T-helper 17 cell (primary cell): ENCODE measurements at regions not wholly inside any gene's neighbourhood (a gene's known extent, or its start where the extent isn't known, plus 50 kb on each side); places are given as distances from the start of the nearest gene placed in this dataset.
"Not testable (repeated sequence)": the region's sequence is repeated elsewhere in the genome, so short reads cannot be mapped to it uniquely, and the experiment has no call there.

Source experiments
- ATAC-seq: fragments of 150-1000 bp; cut with Tn5 transposase; 2 replicates; pipeline ENCODE4 v1.10.0; 2021; ENCODE audit warnings: mild to moderate bottlenecking, moderate library complexity
- DNase-seq, 3 donors: peaks; one replicate each; pipeline versions ENCODE4 v3.0.0 to v3.0.0-alpha.2; 2020 to 2021
- H3K9me3 ChIP-seq: one replicate; pipeline ENCODE4 v1.7.0; 2013; ENCODE audit warnings: low read length, mild to moderate bottlenecking; ENCODE audit not compliant: control insufficient read depth, poor library complexity, severe bottlenecking
- H3K27ac Mint-ChIP-seq: one replicate; pipeline ENCODE4 v1.8.0; 2022; ENCODE audit warnings: mild to moderate bottlenecking, moderate library complexity, mixed read lengths
- H3K27me3 Mint-ChIP-seq: one replicate; pipeline ENCODE4 v1.8.0; 2022; ENCODE audit warnings: mixed read lengths
- H3K36me3 Mint-ChIP-seq: one replicate; pipeline ENCODE4 v1.8.0; 2022; ENCODE audit warnings: low read depth, mixed read lengths
- H3K4me1 Mint-ChIP-seq: one replicate; pipeline ENCODE4 v1.8.0; 2022; ENCODE audit warnings: mild to moderate bottlenecking, mixed read lengths
- H3K4me3 Mint-ChIP-seq: one replicate; pipeline ENCODE4 v1.8.0; 2022; ENCODE audit warnings: mild to moderate bottlenecking, moderate library complexity, mixed read lengths

DNA sequence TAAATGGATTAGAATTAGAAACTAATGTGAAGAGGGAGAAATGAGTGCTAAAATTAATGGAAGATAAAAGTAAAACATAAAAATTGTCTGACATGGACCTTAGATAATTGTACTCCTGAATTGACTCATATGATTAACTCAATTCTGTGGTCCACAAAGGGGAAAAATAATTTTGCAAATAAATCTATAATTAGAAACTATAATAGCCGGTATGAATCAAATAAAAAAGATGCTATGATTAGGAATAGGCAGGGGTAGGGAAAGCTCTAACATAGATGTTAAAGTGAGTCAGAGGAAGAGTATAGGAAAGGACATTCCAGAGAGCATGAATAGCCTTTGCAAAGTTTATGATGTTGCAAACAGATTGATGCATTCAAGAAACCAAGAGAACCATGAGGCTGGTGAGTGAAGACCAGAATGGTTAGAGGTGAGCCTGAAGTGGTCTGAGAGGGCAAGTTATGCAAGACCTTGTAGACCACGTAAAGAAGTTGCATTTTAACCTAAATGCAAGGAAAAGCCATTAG lies 262.1 kb upstream of the CA10 start:
- no peak overlapping the region for H3K4me3 Mint-ChIP-seq
- no peak for ATAC-seq
- no peak overlapping the region for H3K27ac Mint-ChIP-seq

DNA sequence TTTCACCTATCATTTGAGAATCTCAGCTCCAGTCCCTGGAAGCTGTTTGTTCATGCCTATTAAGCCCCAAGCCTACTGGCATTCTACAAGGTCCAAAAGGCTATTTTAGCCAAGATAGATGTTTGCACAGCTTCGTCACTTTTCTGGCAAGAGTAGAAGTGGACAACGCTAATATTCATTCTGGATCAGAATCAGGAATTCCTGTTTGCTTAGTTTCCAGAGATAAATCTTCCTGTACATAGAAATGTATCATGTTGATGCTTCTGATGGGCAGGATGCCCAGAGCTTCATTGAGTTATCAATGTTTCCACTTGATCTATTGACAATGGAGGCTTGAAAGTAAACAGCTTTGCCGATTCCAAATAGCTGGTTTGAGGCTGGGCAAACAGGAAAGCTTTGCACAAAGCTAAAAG lies 260.7 kb upstream of the CA10 start:
- Mint-ChIP-seq H3K4me3 (no peak overlapping the region), H3K27me3 (no peaks in the 10 kb centered on the region), H3K36me3 (no peaks in the 10 kb centered on the region), H3K4me1 (no peaks in the 10 kb centered on the region), H3K27ac (no peak overlapping the region)
- ATAC-seq (no peak), DNase-seq (no peak)
- H3K9me3 ChIP-seq = no peaks in the 10 kb centered on the region

More for the DNA sequence above, 262.1 kb upstream of the CA10 start:
- no peaks in the 10 kb centered on the region for H3K27me3 Mint-ChIP-seq
- H3K4me1 Mint-ChIP-seq = no peaks in the 10 kb centered on the region
- H3K9me3 ChIP-seq = no peaks in the 10 kb centered on the region
- no peak for DNase-seq
- H3K36me3 Mint-ChIP-seq = no peaks in the 10 kb centered on the region

DNA sequence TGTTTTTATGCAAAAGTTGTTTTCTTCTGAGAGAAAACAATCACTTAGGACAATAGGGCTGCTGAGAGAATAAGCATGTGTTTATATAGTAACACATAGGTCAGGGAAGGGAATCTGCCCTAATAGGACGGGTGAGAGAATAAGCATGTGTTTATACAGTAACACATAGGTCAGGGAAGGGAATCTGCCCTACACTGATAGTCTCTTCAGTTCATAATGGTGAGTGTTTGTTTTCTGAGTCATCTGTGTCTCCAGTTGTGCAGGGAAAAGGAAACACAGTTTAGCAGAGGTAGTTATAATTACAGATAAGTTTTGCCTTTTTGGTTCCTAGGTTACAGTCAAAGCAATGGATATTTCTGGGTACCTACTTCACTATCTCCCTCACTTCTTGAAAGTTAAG lies 252.3 kb upstream of the CA10 start:
- Mint-ChIP-seq H3K4me1 (no peaks in the 10 kb centered on the region), H3K4me3 (no peak overlapping the region), H3K36me3 (no peaks in the 10 kb centered on the region), H3K27me3 (peaks cover 6% of the 10 kb centered on the region), H3K27ac (no peak overlapping the region)
- no peaks in the 10 kb centered on the region for H3K9me3 ChIP-seq
- ATAC-seq (no peak), DNase-seq (no peak)

DNA sequence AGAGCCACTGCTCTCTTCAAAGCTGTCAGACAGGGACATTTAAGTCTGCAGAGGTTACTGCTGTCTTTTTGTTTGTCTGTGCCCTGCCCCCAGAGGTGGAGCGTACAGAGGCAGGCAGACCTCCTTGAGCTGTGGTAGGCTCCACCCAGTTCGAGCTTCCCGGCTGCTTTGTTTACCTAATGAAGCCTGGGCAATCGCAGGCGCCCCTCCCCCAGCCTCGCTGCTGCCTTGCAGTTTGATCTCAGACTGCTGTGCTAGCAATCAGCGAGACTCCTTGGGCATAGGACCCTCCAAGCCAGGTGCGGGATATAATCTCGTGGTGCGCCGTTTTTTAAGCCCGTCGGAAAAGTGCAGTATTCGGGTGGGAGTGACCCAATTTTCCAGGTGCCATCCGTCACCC lies 250.7 kb upstream of the CA10 start:
- not testable (repeated sequence) for H3K9me3 ChIP-seq, H3K4me3 Mint-ChIP-seq, H3K4me1 Mint-ChIP-seq, H3K27ac Mint-ChIP-seq, H3K27me3 Mint-ChIP-seq, H3K36me3 Mint-ChIP-seq, ATAC-seq, DNase-seq

DNA sequence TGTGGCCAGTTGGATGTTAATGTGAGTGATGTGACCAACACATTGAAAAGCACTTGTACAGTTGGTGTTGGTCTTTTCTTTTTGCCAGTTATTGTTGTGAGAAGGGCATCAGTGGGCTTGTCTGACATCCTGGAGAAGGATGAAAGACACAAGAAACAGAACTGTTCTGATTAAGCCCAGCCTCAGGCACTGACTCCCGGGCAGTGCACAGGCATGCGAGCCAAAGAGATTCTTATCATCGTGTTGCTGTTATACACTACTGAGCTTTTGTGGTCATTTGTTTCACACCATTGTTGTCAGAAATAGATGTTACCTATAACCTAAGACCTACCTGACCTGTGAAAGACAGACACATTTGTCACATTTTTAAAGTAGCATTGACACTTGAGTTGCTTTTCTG lies 236.8 kb upstream of the CA10 start:
- H3K27me3 Mint-ChIP-seq = no peaks in the 10 kb centered on the region
- DNase-seq (no peak), ATAC-seq (no peak)
- no peaks in the 10 kb centered on the region for H3K36me3 Mint-ChIP-seq
- no peak overlapping the region for H3K27ac Mint-ChIP-seq
- no peak overlapping the region for H3K4me3 Mint-ChIP-seq
- H3K9me3 ChIP-seq = no peaks in the 10 kb centered on the region
- H3K4me1 Mint-ChIP-seq = no peaks in the 10 kb centered on the region

DNA sequence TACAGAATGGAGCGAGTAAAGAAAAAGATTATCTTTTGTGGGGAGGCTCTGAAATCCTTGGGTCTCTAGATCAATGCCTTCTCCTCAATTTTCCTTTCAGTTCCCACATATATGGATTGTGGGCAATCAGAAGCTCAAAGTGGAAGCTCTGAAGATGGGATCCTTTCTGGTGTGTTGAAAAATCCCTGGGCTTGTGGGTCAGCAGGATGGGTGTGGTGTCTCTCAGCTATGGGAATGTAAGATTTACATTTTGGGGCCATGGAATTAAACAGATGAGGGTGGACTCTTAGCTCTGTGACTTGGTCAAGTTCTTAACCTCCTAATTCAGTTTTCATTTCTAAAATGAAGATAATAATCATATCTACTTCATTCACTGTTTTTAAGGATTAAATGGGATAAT lies 231.9 kb upstream of the CA10 start:
- Mint-ChIP-seq H3K27me3 (no peaks in the 10 kb centered on the region), H3K27ac (no peak overlapping the region), H3K4me3 (no peak overlapping the region), H3K4me1 (no peaks in the 10 kb centered on the region), H3K36me3 (no peaks in the 10 kb centered on the region)
- DNase-seq (no peak), ATAC-seq (no peak)
- peaks cover 3% of the 10 kb centered on the region for H3K9me3 ChIP-seq

DNA sequence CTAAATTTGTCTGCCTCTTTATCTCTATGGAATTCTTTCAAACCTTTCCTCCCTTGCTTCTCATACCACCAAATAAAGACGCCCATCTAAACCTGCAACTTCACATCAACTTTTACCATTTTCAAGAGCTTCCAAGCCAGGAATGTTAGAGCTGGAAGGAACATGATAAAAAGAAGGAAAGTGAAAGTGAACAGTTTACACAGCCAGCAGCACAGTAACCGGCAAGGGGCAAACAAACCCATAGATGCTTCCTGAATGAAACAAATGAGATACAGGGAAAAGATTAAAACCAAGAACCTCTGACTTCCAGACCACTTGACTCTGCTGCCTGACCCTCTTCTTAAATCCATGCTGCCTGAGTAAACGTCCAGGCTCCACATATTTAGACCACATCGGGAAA lies 231.1 kb upstream of the CA10 start:
- H3K9me3 ChIP-seq = peaks cover 3% of the 10 kb centered on the region
- Mint-ChIP-seq H3K27me3 (no peaks in the 10 kb centered on the region), H3K27ac (no peak overlapping the region), H3K36me3 (no peaks in the 10 kb centered on the region), H3K4me1 (no peaks in the 10 kb centered on the region), H3K4me3 (no peak overlapping the region)
- ATAC-seq = no peak
- DNase-seq = no peak

DNA sequence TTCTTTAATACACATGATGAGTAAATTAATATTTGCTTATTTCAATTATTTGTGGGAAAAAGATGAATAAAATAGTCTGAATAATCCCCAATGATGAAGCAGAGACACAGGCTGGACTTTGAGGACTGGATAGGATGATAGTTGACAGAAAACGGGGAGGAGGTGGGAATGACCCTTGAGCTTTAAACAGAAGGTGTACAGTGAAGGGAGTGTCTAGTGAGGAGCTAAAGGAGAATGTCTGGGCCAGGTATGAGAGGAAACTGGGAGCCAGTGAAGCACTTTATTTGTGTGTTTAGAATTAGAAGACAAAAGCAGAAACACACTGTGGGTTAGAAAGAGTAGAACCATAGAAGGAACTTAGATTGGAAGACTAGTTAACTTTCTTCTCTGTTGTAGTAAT lies 230.4 kb upstream of the CA10 start:
- H3K36me3 Mint-ChIP-seq = no peaks in the 10 kb centered on the region
- peaks cover 3% of the 10 kb centered on the region for H3K9me3 ChIP-seq
- no peaks in the 10 kb centered on the region for H3K27me3 Mint-ChIP-seq
- H3K27ac Mint-ChIP-seq = no peak overlapping the region
- no peak overlapping the region for H3K4me3 Mint-ChIP-seq
- DNase-seq (no peak), ATAC-seq (no peak)
- H3K4me1 Mint-ChIP-seq = no peaks in the 10 kb centered on the region

DNA sequence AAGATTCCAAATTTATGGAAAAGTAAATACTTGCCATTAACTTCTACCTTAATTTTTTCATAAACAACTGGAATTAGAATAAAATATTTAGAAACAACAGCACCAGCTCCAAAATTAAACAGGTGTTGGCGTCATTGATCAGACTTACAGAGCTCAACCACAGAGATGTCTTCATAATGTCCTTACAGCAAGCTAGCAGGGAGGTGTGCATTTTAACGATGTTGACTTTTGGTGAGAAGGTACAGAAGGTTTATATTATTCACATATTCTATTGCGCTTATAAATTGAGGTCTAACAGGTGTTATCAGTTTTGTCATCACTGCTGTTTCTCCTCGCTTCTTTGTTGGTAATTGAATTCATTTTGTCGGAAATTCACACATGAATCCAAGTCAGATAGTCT lies 226.2 kb upstream of the CA10 start:
- Mint-ChIP-seq H3K36me3 (no peaks in the 10 kb centered on the region), H3K27me3 (peaks cover 2% of the 10 kb centered on the region), H3K4me1 (peaks cover 2% of the 10 kb centered on the region), H3K4me3 (no peak overlapping the region), H3K27ac (no peak overlapping the region)
- ATAC-seq (no peak), DNase-seq (no peak)
- peaks cover 3% of the 10 kb centered on the region for H3K9me3 ChIP-seq

DNA sequence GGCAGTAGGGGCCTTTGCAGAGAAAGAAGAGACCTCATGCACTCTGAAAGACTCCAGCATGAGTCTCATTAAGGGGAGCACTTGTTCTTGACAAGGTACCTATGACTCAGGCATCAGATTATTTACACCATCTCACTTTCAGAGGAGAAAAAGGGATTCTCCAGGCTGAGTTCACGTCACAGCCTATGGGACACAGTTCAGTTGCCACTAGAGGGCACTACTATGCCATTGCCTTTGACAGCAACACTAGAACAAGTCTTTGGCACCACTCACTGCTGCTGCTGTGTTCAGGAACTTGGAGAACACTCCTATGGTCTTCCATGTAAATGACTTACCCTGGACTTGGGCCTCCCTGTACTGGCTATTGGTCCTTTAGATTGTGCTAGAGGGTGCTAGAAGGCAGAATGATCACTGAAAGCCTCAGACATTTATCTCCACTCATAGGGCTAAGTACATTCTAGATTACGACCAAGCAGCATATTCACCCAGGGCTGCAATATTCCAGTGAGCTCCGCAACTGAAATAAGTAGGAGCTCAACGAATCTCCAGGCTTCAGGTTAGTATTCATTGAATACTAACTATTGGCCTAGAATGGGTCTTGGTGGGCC lies 225.1 kb upstream of the CA10 start:
- Mint-ChIP-seq H3K4me3 (no peak overlapping the region), H3K27me3 (peaks cover 10% of the 10 kb centered on the region), H3K36me3 (no peaks in the 10 kb centered on the region), H3K27ac (no peak overlapping the region), H3K4me1 (peaks cover 2% of the 10 kb centered on the region)
- ATAC-seq (no peak), DNase-seq (no peak)
- peaks cover 3% of the 10 kb centered on the region for H3K9me3 ChIP-seq

DNA sequence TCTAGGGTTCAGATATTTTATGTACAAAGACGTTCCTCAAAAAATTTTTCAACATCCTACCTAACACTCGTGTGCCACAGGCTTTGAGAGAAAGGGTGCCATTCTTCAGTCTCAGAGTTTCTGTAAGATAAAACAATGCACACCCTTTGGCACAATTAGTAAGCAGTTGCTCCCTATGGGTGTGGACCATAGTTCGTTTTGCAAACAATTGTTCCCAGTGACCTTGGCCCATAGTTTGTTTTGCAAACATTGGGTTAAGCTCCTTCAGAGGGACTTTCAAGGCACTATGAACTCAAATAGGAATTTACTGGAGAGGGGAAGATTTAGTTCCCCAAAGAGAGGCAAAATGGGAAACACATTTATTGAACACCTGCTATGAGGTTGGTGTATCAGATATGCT lies 220.3 kb upstream of the CA10 start:
- peaks cover 2% of the 10 kb centered on the region for H3K4me1 Mint-ChIP-seq
- H3K9me3 ChIP-seq = no peaks in the 10 kb centered on the region
- no peak for ATAC-seq
- H3K27ac Mint-ChIP-seq = no peak overlapping the region
- peaks cover 10% of the 10 kb centered on the region for H3K27me3 Mint-ChIP-seq
- DNase-seq = no peak
- H3K36me3 Mint-ChIP-seq = no peaks in the 10 kb centered on the region
- no peak overlapping the region for H3K4me3 Mint-ChIP-seq

DNA sequence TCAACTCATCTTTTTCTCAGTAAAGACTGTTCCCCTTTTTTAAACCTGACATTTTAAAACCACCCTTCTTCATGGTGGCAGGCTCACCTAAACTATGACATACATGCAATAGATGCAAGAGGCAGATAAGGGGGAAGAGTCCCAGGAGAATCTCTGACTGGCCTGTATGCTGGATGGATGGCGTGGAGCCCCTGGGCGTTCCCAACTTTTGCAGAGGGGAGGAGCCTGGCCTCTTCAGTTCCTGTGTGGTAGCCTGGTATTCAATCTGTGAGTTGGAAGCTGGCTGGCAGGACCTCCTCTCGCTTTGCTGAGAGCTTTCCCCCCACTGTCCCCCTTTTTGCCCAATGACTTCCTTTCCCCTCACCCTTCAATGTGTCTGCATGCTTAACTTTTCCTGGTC lies 217.6 kb upstream of the CA10 start:
- no peaks in the 10 kb centered on the region for H3K9me3 ChIP-seq
- Mint-ChIP-seq H3K4me1 (no peaks in the 10 kb centered on the region), H3K27me3 (peaks cover 10% of the 10 kb centered on the region), H3K36me3 (no peaks in the 10 kb centered on the region), H3K4me3 (no peak overlapping the region), H3K27ac (no peak overlapping the region)
- ATAC-seq (no peak), DNase-seq (no peak)

DNA sequence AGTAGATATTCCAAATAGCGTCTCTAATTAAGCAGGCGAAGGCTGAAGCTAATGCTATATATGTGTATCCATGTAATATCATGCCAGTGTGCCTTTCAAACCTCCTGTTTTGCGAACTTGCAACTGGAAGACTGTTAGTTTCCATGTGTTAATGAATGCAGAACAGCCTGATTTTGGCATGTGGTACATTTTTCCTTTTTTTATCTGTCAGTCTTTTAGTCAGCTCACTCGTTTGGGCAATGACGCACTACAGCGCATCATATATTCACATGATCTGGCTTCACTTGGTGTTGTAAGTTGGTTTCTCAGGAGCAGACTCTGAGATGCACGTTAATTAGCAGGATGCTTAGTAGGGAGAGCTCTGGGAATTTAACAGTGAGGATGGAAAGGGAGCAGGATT lies 210.4 kb upstream of the CA10 start:
- no peak for ATAC-seq
- no peaks in the 10 kb centered on the region for H3K4me1 Mint-ChIP-seq
- H3K36me3 Mint-ChIP-seq = no peaks in the 10 kb centered on the region
- no peak for DNase-seq
- no peak overlapping the region for H3K27ac Mint-ChIP-seq
- no peak overlapping the region for H3K4me3 Mint-ChIP-seq
- H3K27me3 Mint-ChIP-seq = no peaks in the 10 kb centered on the region
- H3K9me3 ChIP-seq = no peaks in the 10 kb centered on the region

DNA sequence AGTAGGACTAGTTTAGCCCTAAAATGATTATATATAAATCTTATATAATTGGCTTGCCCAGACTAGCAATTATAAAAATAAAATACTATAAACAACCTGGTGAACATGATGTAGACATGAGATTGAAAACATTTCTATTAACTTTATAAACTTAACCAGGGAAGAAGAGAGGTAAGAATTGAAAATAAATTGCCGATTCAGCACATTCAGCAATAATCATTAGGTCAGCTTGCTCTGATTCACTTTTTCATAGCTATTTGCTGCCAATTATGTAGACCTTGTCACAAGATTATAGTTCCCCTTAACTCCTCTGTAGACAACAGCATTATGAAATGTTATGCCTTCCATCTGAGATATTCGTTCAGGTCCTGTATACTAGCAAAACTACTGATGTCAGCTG lies 199.3 kb upstream of the CA10 start:
- Mint-ChIP-seq H3K27me3 (no peaks in the 10 kb centered on the region), H3K4me3 (no peak overlapping the region), H3K27ac (no peak overlapping the region), H3K4me1 (no peaks in the 10 kb centered on the region), H3K36me3 (no peaks in the 10 kb centered on the region)
- ATAC-seq (no peak), DNase-seq (no peak)
- no peaks in the 10 kb centered on the region for H3K9me3 ChIP-seq
